ENCODE measurements at regions not wholly inside any gene's neighbourhood (a gene's known extent, or its start where the extent isn't known, plus 50 kb on each side); places are given as distances from the start of the nearest gene placed in this dataset.

- no peak for DNase-seq
Observed at GRCh38 chr2:64371727-64372126, 82.2 kb upstream of the LGALSL start.

GRCh38 chr2:64374686-64375085, 79.3 kb upstream of the LGALSL start:
- DNase-seq = no peak

DNA sequence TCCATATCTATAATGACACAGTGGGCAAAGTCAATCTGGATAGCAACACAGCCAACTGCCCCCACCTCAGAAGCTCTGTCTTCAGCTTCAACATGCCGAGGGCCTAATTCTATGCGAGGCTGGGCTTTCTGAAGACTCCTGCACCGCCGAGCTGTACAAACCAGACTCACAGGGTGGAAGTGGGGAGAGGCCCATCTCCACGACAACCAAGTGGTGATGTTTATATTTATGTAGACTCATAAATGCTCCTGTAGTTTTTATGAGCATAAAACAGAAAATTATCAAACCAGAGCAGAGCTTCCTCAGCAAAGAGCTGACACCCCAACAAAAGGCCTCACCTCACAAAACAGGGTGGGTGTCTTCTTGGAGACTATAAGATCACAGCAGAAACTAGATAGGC, 77.0 kb upstream of the LGALSL start:
- DNase-seq = no peak

- no peak for DNase-seq
Observed at GRCh38 chr2:64379186-64379585, 74.8 kb upstream of the LGALSL start.

GRCh38 chr2:64380853-64381527, 73.0 kb upstream of the LGALSL start:
- no peak for DNase-seq

GRCh38 chr2:64383016-64383591, 70.9 kb upstream of the LGALSL start:
- no peak for DNase-seq

- no peak for DNase-seq
Observed at GRCh38 chr2:64383881-64384280, 70.1 kb upstream of the LGALSL start.

- no peak for DNase-seq
Observed at GRCh38 chr2:64386676-64387075, 67.3 kb upstream of the LGALSL start.

DNA sequence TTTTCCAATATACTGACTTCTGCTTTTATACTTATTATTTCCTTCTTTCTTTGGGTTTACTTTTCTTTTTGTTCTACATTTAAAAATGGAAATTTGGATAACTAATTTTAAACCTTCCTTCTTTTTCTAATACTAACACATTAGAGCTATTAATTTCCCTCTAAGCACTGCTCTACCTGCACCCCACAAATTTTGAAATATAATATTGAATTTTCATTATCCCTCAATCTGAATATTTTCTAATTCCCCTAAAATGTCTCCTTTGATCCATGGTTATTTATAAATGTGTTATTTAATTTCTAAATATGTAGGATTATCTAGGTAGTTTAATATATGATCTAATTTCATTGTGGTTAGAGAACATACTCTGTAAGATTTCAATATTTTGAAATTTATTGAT, 63.4 kb upstream of the LGALSL start:
- DNase-seq = no peak

- no peak for DNase-seq
Observed at GRCh38 chr2:64391424-64391823, 62.5 kb upstream of the LGALSL start.

GRCh38 chr2:64391940-64392339, 62.0 kb upstream of the LGALSL start:
- DNase-seq = no peak

GRCh38 chr2:64392529-64392928, 61.4 kb upstream of the LGALSL start:
- no peak for DNase-seq

DNA sequence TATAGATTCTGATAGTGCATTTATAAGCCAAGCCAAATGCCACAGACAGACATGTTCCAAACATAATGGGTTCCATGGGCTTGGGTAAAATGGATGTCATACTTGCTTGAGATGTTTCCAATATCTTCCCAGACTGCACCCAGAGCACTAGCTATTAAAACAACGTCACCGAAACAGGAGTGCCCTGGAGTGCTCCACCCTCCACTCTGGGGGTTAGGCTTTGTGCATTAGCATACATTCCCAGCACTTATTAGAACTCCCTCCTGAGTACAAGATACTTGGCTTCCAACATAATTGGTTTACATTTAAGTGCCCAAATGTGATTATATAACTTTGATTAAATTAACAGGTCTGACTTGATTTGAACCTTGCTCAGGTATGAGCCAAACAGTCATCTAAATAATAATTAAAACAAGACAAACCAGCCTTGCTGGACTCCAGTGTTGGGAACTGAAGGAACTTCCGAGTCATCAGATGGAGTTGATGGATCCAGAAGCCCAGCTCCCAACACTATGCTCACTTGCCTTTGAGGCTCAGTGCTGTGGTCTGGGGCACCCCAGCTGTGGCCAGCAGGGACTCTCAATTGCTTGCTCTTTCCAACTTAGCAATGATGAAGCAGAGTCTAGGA, 60.5 kb upstream of the LGALSL start:
- no peak for DNase-seq

DNA sequence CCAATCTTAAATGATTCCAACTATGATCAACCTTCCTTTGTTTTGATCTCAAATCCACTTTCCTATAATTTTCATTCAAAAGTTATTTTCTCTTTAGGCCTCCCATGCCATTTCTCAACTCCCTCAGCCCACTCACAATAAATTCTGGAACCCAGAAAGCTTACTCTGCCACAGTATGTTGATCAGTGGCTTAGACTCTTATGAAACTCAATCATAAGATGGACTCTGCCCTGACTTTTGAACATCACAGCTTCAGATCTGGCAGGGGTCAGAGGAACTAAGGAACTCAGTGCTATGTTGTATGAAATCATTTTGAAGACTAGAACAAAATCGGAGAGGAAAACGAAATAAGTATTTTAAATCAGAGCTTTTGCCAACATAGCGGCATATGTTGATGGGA, 59.8 kb upstream of the LGALSL start:
- no peak for DNase-seq

DNA sequence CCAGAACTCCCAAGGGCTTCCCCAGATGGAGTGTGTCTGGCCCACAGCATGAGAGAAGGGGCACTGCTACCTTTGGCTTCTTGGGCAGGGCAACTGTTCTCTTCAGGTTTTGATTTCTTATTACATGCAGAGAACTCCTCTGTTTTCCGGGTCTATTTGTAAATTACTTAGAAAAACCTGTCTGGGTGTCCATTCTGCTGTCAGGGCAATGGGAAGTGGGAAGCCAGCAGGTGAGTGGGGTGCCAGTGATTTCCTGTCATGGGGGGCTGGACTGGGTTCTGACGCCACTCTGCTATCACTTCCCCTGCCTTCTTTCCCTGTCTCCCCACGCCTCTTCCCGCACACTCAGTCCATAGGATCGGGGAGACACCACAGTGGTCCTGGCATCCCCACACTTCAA, 58.0 kb upstream of the LGALSL start:
- DNase-seq = no peak

GRCh38 chr2:64396551-64396950, 57.4 kb upstream of the LGALSL start:
- DNase-seq = no peak

DNA sequence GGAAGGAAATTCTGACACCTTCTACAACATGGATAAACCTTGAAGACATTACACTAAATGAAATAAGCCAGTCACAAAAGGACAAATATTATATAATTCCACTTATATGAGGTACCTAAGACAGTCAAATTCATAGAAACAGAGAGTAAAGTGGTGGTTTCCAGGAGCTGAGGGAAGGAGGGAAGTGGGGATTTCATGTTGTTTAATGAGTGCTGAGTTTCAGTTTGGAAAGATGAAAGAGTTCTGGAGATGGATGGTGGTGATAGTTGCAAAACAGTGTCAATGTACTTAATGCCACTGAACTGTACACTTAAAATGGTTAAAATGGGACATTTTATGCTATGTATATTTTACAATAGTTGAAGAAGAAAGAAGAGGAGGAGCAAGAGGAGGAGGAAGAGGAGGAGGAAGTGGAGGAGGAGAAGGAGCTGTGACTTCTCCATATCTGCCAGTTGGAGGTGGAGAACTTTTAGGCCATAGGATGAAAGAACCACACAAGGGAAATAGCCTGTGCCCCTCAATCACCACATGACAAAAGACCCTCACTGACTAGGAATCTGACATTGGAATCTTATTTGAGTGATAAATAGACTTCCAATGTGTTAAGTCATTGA, 55.3 kb upstream of the LGALSL start:
- no peak for DNase-seq

DNA sequence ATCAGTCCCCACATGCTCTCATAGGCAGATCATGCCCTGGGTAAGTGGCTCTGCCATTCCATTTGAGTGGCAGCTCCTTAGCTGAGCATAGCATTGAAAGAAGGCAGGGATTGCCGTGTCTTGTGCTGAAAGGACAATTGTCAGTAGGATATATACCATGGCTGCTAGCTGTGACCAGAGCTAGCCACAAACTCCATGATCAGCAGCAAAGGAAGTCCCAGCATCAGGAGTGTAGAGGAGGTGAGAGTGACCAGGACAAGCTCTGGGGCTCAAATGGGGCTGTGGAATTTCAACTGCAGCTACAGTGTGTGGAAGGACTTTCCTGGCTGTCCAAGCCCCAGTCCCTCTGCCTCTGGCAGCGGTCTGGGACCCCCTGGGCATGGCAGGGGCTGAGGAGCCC, 54.4 kb upstream of the LGALSL start:
- no peak for DNase-seq

GRCh38 chr2:64400105-64400728, 53.7 kb upstream of the LGALSL start:
- no peak for DNase-seq

DNA sequence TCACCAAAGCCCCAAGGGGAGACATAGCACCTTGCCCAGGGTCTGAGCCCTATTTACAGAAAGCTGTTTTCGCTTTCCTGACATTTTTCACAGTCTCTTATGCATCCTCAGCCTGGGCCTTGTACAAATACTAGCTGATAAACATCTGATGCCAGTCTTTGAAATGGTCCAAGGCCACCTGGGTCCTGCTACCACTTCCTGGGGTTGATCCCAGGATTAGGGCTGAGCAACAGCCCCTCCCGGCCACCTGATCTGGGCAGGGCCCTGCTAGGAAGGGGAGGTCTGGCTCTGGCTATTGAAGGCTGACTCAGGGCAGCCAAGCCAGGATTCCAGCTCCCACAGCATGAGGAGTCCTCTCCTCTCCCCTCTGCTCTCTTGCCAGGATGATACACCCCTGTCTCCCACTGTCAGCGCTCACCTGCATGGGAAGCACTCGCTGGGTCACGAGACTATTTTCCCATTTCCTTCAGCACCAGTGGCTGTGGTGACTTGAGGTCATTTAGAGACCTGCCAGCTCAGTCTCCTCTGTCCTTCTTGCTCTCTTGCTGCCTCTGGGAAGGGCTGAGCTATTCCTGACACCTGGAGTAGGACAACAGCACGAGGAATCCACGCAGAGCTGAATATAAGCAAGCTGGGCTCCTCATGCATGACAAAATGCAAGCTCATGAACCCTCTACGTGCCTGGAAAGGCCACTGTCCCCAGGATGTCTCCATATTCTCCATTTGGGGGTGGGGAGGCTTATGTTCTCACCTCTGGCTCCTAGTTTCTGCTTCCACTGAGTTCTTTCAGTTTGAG, 53.0 kb upstream of the LGALSL start:
- no peak for DNase-seq

DNA sequence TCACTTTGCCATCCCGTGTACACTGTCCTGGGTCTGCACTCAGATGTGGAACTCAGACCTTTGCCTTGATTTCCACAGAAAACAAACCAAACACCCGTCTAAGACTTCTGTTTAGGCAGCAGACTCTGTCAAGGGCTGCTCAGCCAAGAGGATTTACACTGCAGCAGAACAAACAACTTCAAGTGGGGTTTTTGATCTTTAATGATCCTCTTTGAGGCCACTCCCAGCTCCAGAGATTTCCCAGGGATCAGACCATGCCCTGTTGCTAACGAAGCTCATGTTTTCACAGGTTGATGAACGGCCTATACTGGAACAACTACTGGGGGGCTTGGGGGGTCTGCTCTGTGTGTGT, 52.5 kb upstream of the LGALSL start:
- DNase-seq = no peak

- DNase-seq = no peak
Observed at GRCh38 chr2:64402876-64403275, 51.1 kb upstream of the LGALSL start.

All from skin of body (tissue), 1 donor.